ENCODE measurements at regions not wholly inside any gene's neighbourhood (a gene's known extent, or its start where the extent isn't known, plus 50 kb on each side); places are given as distances from the start of the nearest gene placed in this dataset.
"Not testable (repeated sequence)": the region's sequence is repeated elsewhere in the genome, so short reads cannot be mapped to it uniquely, and the experiment has no call there.

- no peaks in the 10 kb centered on the region for H3K27me3 ChIP-seq (ENCODE audit: control insufficient read depth, insufficient read depth, low read length)
- DNase-seq (ENCODE audit: low read depth): no peak
- H3K4me3 ChIP-seq (ENCODE audit: low read depth, low read length): no peak overlapping the region
- no peaks in the 10 kb centered on the region for H3K36me3 ChIP-seq (ENCODE audit: control insufficient read depth, insufficient read depth, low read length)
- no peak for TF ChIP-seq CTCF (IDR thresholded peaks at IDR 0.05; ENCODE audit: insufficient read depth, low read length, poor library complexity, severe bottlenecking)
Measured at GRCh38 chr4:33724685-33725084, 2519.6 kb downstream of the ARAP2 start.

GRCh38 chr4:33725861-33726260 is 2518.5 kb downstream of the ARAP2 start:
- no peak for DNase-seq (ENCODE audit: low read depth)
- H3K36me3 ChIP-seq (ENCODE audit: control insufficient read depth, insufficient read depth, low read length): no peaks in the 10 kb centered on the region
- no peaks in the 10 kb centered on the region for H3K27me3 ChIP-seq (ENCODE audit: control insufficient read depth, insufficient read depth, low read length)
- H3K4me3 ChIP-seq (ENCODE audit: low read depth, low read length): no peak overlapping the region
- TF ChIP-seq CTCF (IDR thresholded peaks at IDR 0.05; ENCODE audit: insufficient read depth, low read length, poor library complexity, severe bottlenecking): no peak

- no peaks in the 10 kb centered on the region for H3K36me3 ChIP-seq (ENCODE audit: control insufficient read depth, insufficient read depth, low read length)
- no peak overlapping the region for H3K4me3 ChIP-seq (ENCODE audit: low read depth, low read length)
- DNase-seq (ENCODE audit: low read depth): no peak
- H3K27me3 ChIP-seq (ENCODE audit: control insufficient read depth, insufficient read depth, low read length): no peaks in the 10 kb centered on the region
- no peak for TF ChIP-seq CTCF (IDR thresholded peaks at IDR 0.05; ENCODE audit: insufficient read depth, low read length, poor library complexity, severe bottlenecking)
Measured at GRCh38 chr4:33737726-33738125, 2506.6 kb downstream of the ARAP2 start.

- H3K4me3 ChIP-seq (ENCODE audit: low read depth, low read length): no peak overlapping the region
- TF ChIP-seq CTCF (IDR thresholded peaks at IDR 0.05; ENCODE audit: insufficient read depth, low read length, poor library complexity, severe bottlenecking): no peak
- DNase-seq (ENCODE audit: low read depth): no peak
Measured at GRCh38 chr4:33739884-33740632, 2504.3 kb downstream of the ARAP2 start.

GRCh38 chr4:33740871-33741270 is 2503.4 kb downstream of the ARAP2 start:
- not testable (repeated sequence) for H3K4me3 ChIP-seq (ENCODE audit: low read depth, low read length); H3K36me3 ChIP-seq (ENCODE audit: control insufficient read depth, insufficient read depth, low read length); H3K27me3 ChIP-seq (ENCODE audit: control insufficient read depth, insufficient read depth, low read length); DNase-seq (ENCODE audit: low read depth)

More at GRCh38 chr4:33739884-33740632, 2504.3 kb downstream of the ARAP2 start:
- no peaks in the 10 kb centered on the region for H3K36me3 ChIP-seq (ENCODE audit: control insufficient read depth, insufficient read depth, low read length)
- no peaks in the 10 kb centered on the region for H3K27me3 ChIP-seq (ENCODE audit: control insufficient read depth, insufficient read depth, low read length)

GRCh38 chr4:33746979-33747378 is 2497.3 kb downstream of the ARAP2 start:
- Histone ChIP-seq H3K27me3 (ENCODE audit: control insufficient read depth, insufficient read depth, low read length) (no peaks in the 10 kb centered on the region), H3K36me3 (ENCODE audit: control insufficient read depth, insufficient read depth, low read length) (no peaks in the 10 kb centered on the region), H3K4me3 (ENCODE audit: low read depth, low read length) (no peak overlapping the region)
- TF ChIP-seq CTCF (IDR thresholded peaks at IDR 0.05; ENCODE audit: insufficient read depth, low read length, poor library complexity, severe bottlenecking): no peak
- no peak for DNase-seq (ENCODE audit: low read depth)

Data from kidney epithelial cell (primary cell).